Hippocampal formation (tissue), 2 donors: ENCODE measurements at regions not wholly inside any gene's neighbourhood (a gene's known extent, or its start where the extent isn't known, plus 50 kb on each side); places are given as distances from the start of the nearest gene placed in this dataset.
"Not testable (repeated sequence)": the region's sequence is repeated elsewhere in the genome, so short reads cannot be mapped to it uniquely, and the experiment has no call there.

Experiments used
- DNase-seq, 2 donors: peaks; one replicate each; lab custom pipeline; 2025; lab: John Stamatoyannopoulos, UW

- no peak for DNase-seq
Measured at GRCh38 chr4:32826169-32826568, 2106.0 kb downstream of the PCDH7 start.

GRCh38 chr4:32830160-32830559 is 2110.0 kb downstream of the PCDH7 start:
- no peak for DNase-seq

GRCh38 chr4:32831104-32831503 is 2110.9 kb downstream of the PCDH7 start:
- DNase-seq: no peak

GRCh38 chr4:32840461-32841189 is 2120.5 kb downstream of the PCDH7 start:
- DNase-seq: no peak

- no peak for DNase-seq
Measured at GRCh38 chr4:32841217-32841616, 2121.0 kb downstream of the PCDH7 start.

- no peak for DNase-seq
Measured at GRCh38 chr4:32847461-32847860, 2127.3 kb downstream of the PCDH7 start.

- DNase-seq: no peak
Measured at GRCh38 chr4:32855622-32856021, 2135.5 kb downstream of the PCDH7 start.

- DNase-seq: no peak
Measured at GRCh38 chr4:32858361-32858760, 2138.2 kb downstream of the PCDH7 start.

GRCh38 chr4:32858971-32859370 is 2138.8 kb downstream of the PCDH7 start:
- no peak for DNase-seq

- DNase-seq: no peak
Measured at GRCh38 chr4:32864713-32865351, 2144.7 kb downstream of the PCDH7 start.

- no peak for DNase-seq
Measured at GRCh38 chr4:32876546-32876945, 2156.4 kb downstream of the PCDH7 start.

GRCh38 chr4:32879913-32880312 is 2159.7 kb downstream of the PCDH7 start:
- DNase-seq: no peak

- DNase-seq: no peak
Measured at GRCh38 chr4:32884198-32884597, 2164.0 kb downstream of the PCDH7 start.

GRCh38 chr4:32890398-32890797 is 2170.2 kb downstream of the PCDH7 start:
- no peak for DNase-seq

- DNase-seq: no peak
Measured at GRCh38 chr4:32909053-32909452, 2188.9 kb downstream of the PCDH7 start.

GRCh38 chr4:32909736-32910135 is 2189.6 kb downstream of the PCDH7 start:
- no peak for DNase-seq

GRCh38 chr4:32917586-32917985 is 2197.4 kb downstream of the PCDH7 start:
- no peak for DNase-seq

- no peak for DNase-seq
Measured at GRCh38 chr4:32929796-32930699, 2209.9 kb downstream of the PCDH7 start.

- no peak for DNase-seq
Measured at GRCh38 chr4:32930700-32931099, 2210.5 kb downstream of the PCDH7 start.

- DNase-seq: no peak
Measured at GRCh38 chr4:32931475-32931874, 2211.3 kb downstream of the PCDH7 start.

- no peak for DNase-seq
Measured at GRCh38 chr4:32932156-32932555, 2212.0 kb downstream of the PCDH7 start.

- not testable (repeated sequence) for DNase-seq
Measured at GRCh38 chr4:32939222-32939621, 2219.1 kb downstream of the PCDH7 start.

- no peak for DNase-seq
Measured at GRCh38 chr4:32950866-32951265, 2230.7 kb downstream of the PCDH7 start.
